CD4-positive, alpha-beta memory T cell (primary cell): ENCODE measurements at regions not wholly inside any gene's neighbourhood (a gene's known extent, or its start where the extent isn't known, plus 50 kb on each side); places are given as distances from the start of the nearest gene placed in this dataset.
"Not testable (repeated sequence)": the region's sequence is repeated elsewhere in the genome, so short reads cannot be mapped to it uniquely, and the experiment has no call there.

ENCODE experiments used
- CTCF ChIA-PET: fragments of 350-600 bp; sonication (Branson Sonifier 250); formaldehyde crosslinking; loops from one replicate; lab custom pipeline; 2021; ENCODE audit warnings: inconsistent platforms; ENCODE audit not compliant: partially characterized antibody; lab: Charles Lee
- POLR2A ChIA-PET: fragments of 350-600 bp; sonication (Branson Sonifier 250); formaldehyde crosslinking; loops from one replicate; lab custom pipeline; 2021; ENCODE audit not compliant: partially characterized antibody; lab: Charles Lee
- DNase-seq, 5 donors: peaks; one replicate each; pipeline versions ENCODE4 v3.0.0 to v3.0.0-alpha.2; 2020 to 2022; ENCODE audit warnings: mixed read lengths in 1 of 5
- H3K27ac ChIP-seq: one replicate; pipeline ENCODE4 v1.7.0; 2013; ENCODE audit warnings: low read depth, low read length
- H3K27me3 ChIP-seq: 2 replicates; pipeline ENCODE4 v1.7.0; 2013; ENCODE audit warnings: mild to moderate bottlenecking, low read length, moderate library complexity; ENCODE audit not compliant: insufficient read depth
- H3K36me3 ChIP-seq: 2 replicates; pipeline ENCODE4 v1.7.0; 2013; ENCODE audit warnings: mild to moderate bottlenecking, low read length, moderate library complexity; ENCODE audit not compliant: insufficient read depth
- H3K4me1 ChIP-seq: 2 replicates; pipeline ENCODE4 v1.7.0; 2013; ENCODE audit warnings: mild to moderate bottlenecking, low read length, moderate library complexity; ENCODE audit not compliant: insufficient read depth
- H3K4me3 ChIP-seq, 2 donors: one replicate each; pipeline ENCODE4 v1.7.0; 2013; ENCODE audit warnings: low read length in 2 of 2, mild to moderate bottlenecking in 1 of 2
- H3K9me3 ChIP-seq, 2 donors: one replicate each; pipeline ENCODE4 v1.7.0; 2013; ENCODE audit warnings: low read length in 2 of 2, control low read depth in 1 of 2; ENCODE audit not compliant: control insufficient read depth in 1 of 2
- H3K27ac Mint-ChIP-seq, 7 donors: one replicate each; pipeline ENCODE4 v1.8.0; 2020 to 2021; ENCODE audit warnings: mixed read lengths in 7 of 7, mild to moderate bottlenecking in 6 of 7, inconsistent platforms in 3 of 7, moderate library complexity in 3 of 7
- H3K27me3 Mint-ChIP-seq, 2 donors: one replicate each; pipeline ENCODE4 v1.8.0; 2020 to 2021; ENCODE audit warnings: mixed read lengths in 2 of 2
- H3K36me3 Mint-ChIP-seq, 2 donors: one replicate each; pipeline ENCODE4 v1.8.0; 2020 to 2021; ENCODE audit warnings: mixed read lengths in 2 of 2, inconsistent platforms in 1 of 2, mild to moderate bottlenecking in 1 of 2
- H3K4me1 Mint-ChIP-seq, 4 donors: one replicate each; pipeline ENCODE4 v1.8.0; 2020 to 2021; ENCODE audit warnings: mixed read lengths in 4 of 4, mild to moderate bottlenecking in 1 of 4
- H3K4me3 Mint-ChIP-seq, 8 donors: one replicate each; pipeline ENCODE4 v1.8.0; 2020 to 2021; ENCODE audit warnings: mixed read lengths in 8 of 8, mild to moderate bottlenecking in 7 of 8, moderate library complexity in 6 of 8, inconsistent platforms in 3 of 8
- H3K9me3 Mint-ChIP-seq, 8 donors: one replicate each; pipeline ENCODE4 v1.8.0; 2020 to 2021; ENCODE audit warnings: mixed read lengths in 8 of 8, mild to moderate bottlenecking in 5 of 8, inconsistent platforms in 3 of 8, moderate library complexity in 1 of 8
- intact Hi-C: fragments of 100-400 bp; cut with micrococcal nuclease; formaldehyde crosslinking; loops from one replicate; pipeline ENCODE4 v1.15.1; 2023

- ChIA-PET POLR2A (no interaction called here), CTCF (no interaction called here)
- no peak overlapping the region for H3K4me3 Mint-ChIP-seq
- no peak overlapping the region for H3K27ac Mint-ChIP-seq
- no peaks in the 10 kb centered on the region for H3K36me3 ChIP-seq
- H3K4me1 ChIP-seq, result no peaks in the 10 kb centered on the region
- intact Hi-C loops, result no loop called here
- peaks cover 0 to 9% (median 2%) of the 10 kb centered on the region in 8 donors for H3K9me3 Mint-ChIP-seq
- H3K4me3 ChIP-seq, result no peak overlapping the region
- H3K27ac ChIP-seq, result no peak overlapping the region
- H3K4me1 Mint-ChIP-seq, result peaks cover 0 to 6% (median 3%) of the 10 kb centered on the region in 4 donors
- DNase-seq, result no peak
- H3K36me3 Mint-ChIP-seq, result no peaks in the 10 kb centered on the region
- peaks cover 6 to 16% of the 10 kb centered on the region in 2 donors for H3K27me3 Mint-ChIP-seq
- no peaks in the 10 kb centered on the region for H3K27me3 ChIP-seq
- H3K9me3 ChIP-seq, result no peaks in the 10 kb centered on the region
Measured at GRCh38 chr12:127169321-127170181, 1097.4 kb upstream of the TMEM132C start.

- no peaks in the 10 kb centered on the region for H3K27me3 ChIP-seq
- no peak overlapping the region for H3K4me3 Mint-ChIP-seq
- H3K36me3 Mint-ChIP-seq, result no peaks in the 10 kb centered on the region
- peaks cover 6 to 16% of the 10 kb centered on the region in 2 donors for H3K27me3 Mint-ChIP-seq
- peaks cover 0 to 2% (median 1%) of the 10 kb centered on the region in 4 donors for H3K4me1 Mint-ChIP-seq
- ChIA-PET CTCF (no interaction called here), POLR2A (no interaction called here)
- no peaks in the 10 kb centered on the region for H3K36me3 ChIP-seq
- intact Hi-C loops, result no loop called here
- H3K4me1 ChIP-seq, result no peaks in the 10 kb centered on the region
- no peak for DNase-seq
- no peak overlapping the region for H3K27ac Mint-ChIP-seq
- peaks cover 0 to 9% (median 4%) of the 10 kb centered on the region in 8 donors for H3K9me3 Mint-ChIP-seq
- H3K4me3 ChIP-seq, result no peak overlapping the region
- peaks cover 0 to 4% of the 10 kb centered on the region in 2 donors for H3K9me3 ChIP-seq
- H3K27ac ChIP-seq, result no peak overlapping the region
Measured at GRCh38 chr12:127170226-127171180, 1096.5 kb upstream of the TMEM132C start.

- POLR2A ChIA-PET, result no interaction called here
- peaks cover 6 to 16% of the 10 kb centered on the region in 2 donors for H3K27me3 Mint-ChIP-seq
- CTCF ChIA-PET, result no interaction called here
Measured at GRCh38 chr12:127172861-127173260, 1094.1 kb upstream of the TMEM132C start.

GRCh38 chr12:127173971-127174370 lies 1093.0 kb upstream of the TMEM132C start:
- H3K4me3 Mint-ChIP-seq, intact Hi-C loops, H3K4me3 ChIP-seq, CTCF ChIA-PET, H3K27ac ChIP-seq, H3K4me1 Mint-ChIP-seq, POLR2A ChIA-PET, H3K4me1 ChIP-seq, H3K27me3 ChIP-seq, DNase-seq, H3K36me3 ChIP-seq, H3K36me3 Mint-ChIP-seq, H3K27ac Mint-ChIP-seq: not testable (repeated sequence)
- H3K9me3 ChIP-seq, result peaks cover 0 to 16% of the 10 kb centered on the region in 2 donors
- H3K27me3 Mint-ChIP-seq, result peaks cover 4 to 12% of the 10 kb centered on the region in 2 donors
- H3K9me3 Mint-ChIP-seq, result peaks cover 5 to 27% (median 18%) of the 10 kb centered on the region in 8 donors

More at GRCh38 chr12:127172861-127173260, 1094.1 kb upstream of the TMEM132C start:
- Mint-ChIP-seq H3K27ac (no peak overlapping the region), H3K36me3 (no peaks in the 10 kb centered on the region), H3K9me3 (peaks cover 5 to 23% (median 13%) of the 10 kb centered on the region in 8 donors), H3K4me1 (no peaks in the 10 kb centered on the region), H3K4me3 (no peak overlapping the region)
- Histone ChIP-seq H3K27ac (no peak overlapping the region), H3K9me3 (peaks cover 0 to 14% of the 10 kb centered on the region in 2 donors), H3K27me3 (no peaks in the 10 kb centered on the region), H3K4me3 (no peak overlapping the region), H3K4me1 (no peaks in the 10 kb centered on the region), H3K36me3 (no peaks in the 10 kb centered on the region)
- intact Hi-C loops, result no loop called here
- DNase-seq, result no peak

- Mint-ChIP-seq H3K9me3 (peaks cover 5 to 27% (median 18%) of the 10 kb centered on the region in 8 donors), H3K4me3 (no peak overlapping the region), H3K27ac (peak overlapping the region in 1 of 7 donors; percentile 26), H3K36me3 (no peaks in the 10 kb centered on the region), H3K27me3 (peaks cover 0 to 12% of the 10 kb centered on the region in 2 donors), H3K4me1 (no peaks in the 10 kb centered on the region)
- Histone ChIP-seq H3K4me3 (no peak overlapping the region), H3K27ac (no peak overlapping the region), H3K36me3 (no peaks in the 10 kb centered on the region), H3K4me1 (no peaks in the 10 kb centered on the region), H3K27me3 (no peaks in the 10 kb centered on the region), H3K9me3 (peaks cover 0 to 16% of the 10 kb centered on the region in 2 donors)
- intact Hi-C loops, result no loop called here
- ChIA-PET CTCF (no interaction called here), POLR2A (no interaction called here)
- no peak for DNase-seq
Measured at GRCh38 chr12:127174881-127175280, 1092.1 kb upstream of the TMEM132C start.

- Histone ChIP-seq H3K4me1 (no peaks in the 10 kb centered on the region), H3K27me3 (no peaks in the 10 kb centered on the region), H3K9me3 (peaks cover 0 to 16% of the 10 kb centered on the region in 2 donors), H3K36me3 (no peaks in the 10 kb centered on the region), H3K27ac (no peak overlapping the region), H3K4me3 (no peak overlapping the region)
- Mint-ChIP-seq H3K27ac (no peak overlapping the region), H3K4me3 (no peak overlapping the region), H3K9me3 (peaks cover 5 to 27% (median 18%) of the 10 kb centered on the region in 8 donors), H3K36me3 (no peaks in the 10 kb centered on the region), H3K4me1 (no peaks in the 10 kb centered on the region), H3K27me3 (peaks cover 0 to 9% of the 10 kb centered on the region in 2 donors)
- POLR2A ChIA-PET, result no interaction called here
- intact Hi-C loops, result no loop called here
- DNase-seq, result no peak
- CTCF ChIA-PET, result no interaction called here
Measured at GRCh38 chr12:127175361-127175760, 1091.6 kb upstream of the TMEM132C start.

GRCh38 chr12:127176804-127177203 lies 1090.2 kb upstream of the TMEM132C start:
- Histone ChIP-seq H3K4me1 (no peaks in the 10 kb centered on the region), H3K27ac (no peak overlapping the region), H3K9me3 (peaks cover 0 to 16% of the 10 kb centered on the region in 2 donors), H3K27me3 (no peaks in the 10 kb centered on the region), H3K36me3 (no peaks in the 10 kb centered on the region), H3K4me3 (no peak overlapping the region)
- Mint-ChIP-seq H3K9me3 (peaks cover 5 to 25% (median 18%) of the 10 kb centered on the region in 8 donors), H3K4me3 (no peak overlapping the region), H3K4me1 (no peaks in the 10 kb centered on the region), H3K27me3 (peaks cover 1 to 3% of the 10 kb centered on the region in 2 donors), H3K36me3 (no peaks in the 10 kb centered on the region), H3K27ac (no peak overlapping the region)
- ChIA-PET CTCF (no interaction called here), POLR2A (no interaction called here)
- intact Hi-C loops, result no loop called here
- DNase-seq, result no peak
